A549 (cell line): ENCODE measurements at regions not wholly inside any gene's neighbourhood (a gene's known extent, or its start where the extent isn't known, plus 50 kb on each side); places are given as distances from the start of the nearest gene placed in this dataset.

ENCODE experiments used
- ATAC-seq, 2 experiments: fragments of 200-7000 bp in 1 of 2; fragments of >200 bp in 1 of 2; cut with Nextera tagmentation in 1 of 2; cut with Tn5 transposase in 1 of 2; 3 replicates each; pipeline versions ENCODE4 v1.8.0 to v1.9.1; 2018 to 2020; ENCODE audit warnings: mild to moderate bottlenecking in 1 of 2, moderate library complexity in 1 of 2
- CTCF ChIA-PET: fragments of 300-600 bp; sonication (Branson Sonifier 250); formaldehyde crosslinking; extraction: SDS; loops from one replicate; lab custom pipeline; 2021; ENCODE audit warnings: antibody characterized with exemption, inconsistent platforms; lab: Yijun Ruan, JAX
- POLR2A ChIA-PET: fragments of 350-600 bp; formaldehyde crosslinking; extraction: SDS; loops from one replicate; lab custom pipeline; 2021; ENCODE audit warnings: antibody characterized with exemption, inconsistent platforms; lab: Yijun Ruan, JAX
- DNase-seq, 2 experiments: peaks; one replicate each; pipeline versions ENCODE4 v3.0.0 to v3.0.0-alpha.2; 2011 to 2016; ENCODE audit warnings: low read depth in 1 of 2, low spot score in 1 of 2
- FAIRE-seq: peaks from 2 replicates; lab custom pipeline; 2011; peaks lifted over from hg19 to GRCh38; lab: Jason Lieb, UNC
- H3K27ac ChIP-seq, 2 experiments: fragments of >200 bp; sonication (Bioruptor Twin); formaldehyde crosslinking; 3 replicates each; pipeline ENCODE4 v1.5.1; 2016 to 2017
- H3K4me1 ChIP-seq: fragments of >200 bp; sonication (Bioruptor Twin); formaldehyde crosslinking; 3 replicates; pipeline ENCODE4 v1.6.1; 2016
- H3K4me2 ChIP-seq: fragments of >200 bp; sonication (Bioruptor Twin); formaldehyde crosslinking; 3 replicates; pipeline ENCODE4 v1.6.1; 2016
- H3K4me3 ChIP-seq: fragments of >200 bp; sonication (Bioruptor Twin); formaldehyde crosslinking; 3 replicates; pipeline ENCODE4 v1.5.1; 2016
- H3K9me3 ChIP-seq: fragments of >200 bp; sonication (Bioruptor Twin); formaldehyde crosslinking; 3 replicates; pipeline ENCODE4 v1.6.1; 2016
- CBX8 ChIP-seq: fragments of 200-600 bp; sonication (generic); IDR thresholded peaks from 2 replicates; pipeline ENCODE4 v1.6.1; 2016
- CEBPB ChIP-seq, 2 experiments: fragments of >200 bp in 1 of 2; sonication (Bioruptor Twin) in 1 of 2; formaldehyde crosslinking in 1 of 2; IDR thresholded peaks; 2 replicates each; pipeline ENCODE4 v1.6.1; 2012 to 2016
- EHMT2 ChIP-seq: fragments of 200-600 bp; sonication (generic); IDR thresholded peaks from 2 replicates; pipeline ENCODE4 v1.6.1; 2016; ENCODE audit warnings: antibody characterized with exemption, low read depth, mild to moderate bottlenecking, moderate library complexity
- ESRRA ChIP-seq: fragments of 150-350 bp; IDR thresholded peaks from 2 replicates; pipeline ENCODE4 v1.6.1; 2014; ENCODE audit warnings: mild to moderate bottlenecking, low read length, borderline replicate concordance
- GATA3 ChIP-seq: IDR thresholded peaks from 2 replicates; pipeline ENCODE4 v1.6.1; 2012; ENCODE audit warnings: borderline replicate concordance
- HDAC2 ChIP-seq: fragments of 200-600 bp; sonication (generic); IDR thresholded peaks from 2 replicates; pipeline ENCODE4 v1.6.1; 2016
- HES2 ChIP-seq: fragments of >200 bp; sonication (Bioruptor Twin); formaldehyde crosslinking; IDR thresholded peaks from 2 replicates; pipeline ENCODE4 v1.6.1; 2016
- JUNB ChIP-seq: fragments of >200 bp; sonication (Bioruptor Twin); formaldehyde crosslinking; IDR thresholded peaks from 2 replicates; pipeline ENCODE4 v1.6.1; 2016
- MYC ChIP-seq: IDR thresholded peaks from 2 replicates; pipeline ENCODE4 v1.6.1; 2012; ENCODE audit warnings: mild to moderate bottlenecking, inconsistent platforms, low read length, improper control_type of control experiment, borderline replicate concordance
- NFE2L2 ChIP-seq: fragments of 150-350 bp; conservative IDR thresholded peaks from 2 replicates; pipeline ENCODE4 v1.6.1; 2014; ENCODE audit warnings: low read length
- POLR2A ChIP-seq: IDR thresholded peaks from 2 replicates; pipeline ENCODE4 v1.6.1; 2012; ENCODE audit warnings: mild to moderate bottlenecking, low read length
- RCOR1 ChIP-seq: fragments of 150-350 bp; IDR thresholded peaks from 2 replicates; pipeline ENCODE4 v1.6.1; 2014; ENCODE audit warnings: antibody characterized with exemption, low read length, low read depth
- RFX5 ChIP-seq: fragments of 450-650 bp; IDR thresholded peaks from 2 replicates; pipeline ENCODE4 v1.7.1; 2014; ENCODE audit warnings: antibody characterized with exemption, mild to moderate bottlenecking, moderate library complexity
- RNF2 ChIP-seq: fragments of 200-600 bp; sonication (generic); IDR thresholded peaks from 2 replicates; pipeline ENCODE4 v1.6.1; 2016; ENCODE audit warnings: low read depth, mild to moderate bottlenecking, antibody characterized with exemption, moderate library complexity, borderline replicate concordance
- SMC3 ChIP-seq: fragments of >200 bp; sonication (Bioruptor Twin); formaldehyde crosslinking; IDR thresholded peaks from 3 replicates; pipeline ENCODE4 v1.6.1; 2018; ENCODE audit warnings: inconsistent platforms
- SREBF2 ChIP-seq: fragments of 450-650 bp; IDR thresholded peaks from 2 replicates; pipeline ENCODE4 v1.6.1; 2014; ENCODE audit warnings: mild to moderate bottlenecking, moderate library complexity
- ZSCAN20 ChIP-seq: fragments of 250-450 bp; sonication (Bioruptor Pico); IDR thresholded peaks from 2 replicates; pipeline ENCODE4 v1.8.0; 2022; ENCODE audit warnings: mild to moderate bottlenecking, moderate library complexity
- WGBS: methylation state at CpG from one replicate; pipeline ENCODE4 v1.1.6; 2017; ENCODE audit errors: missing lambda C conversion rate; 5-methylcytosine and 5-hydroxymethylcytosine counted together
- TF ChIP-seq, protein P1 (sequence below): fragments of 200-600 bp; sonication (generic); IDR thresholded peaks from 2 replicates; pipeline ENCODE4 v1.6.1; 2016; ENCODE audit warnings: antibody characterized with exemption, mild to moderate bottlenecking, moderate library complexity
- TF ChIP-seq, protein P2 (sequence below): fragments of 150-350 bp; IDR thresholded peaks from 2 replicates; pipeline ENCODE4 v1.6.1; 2014; ENCODE audit warnings: low read depth, mild to moderate bottlenecking, low read length

GRCh38 chr12:105854071-105854470 lies 284.7 kb downstream of the NUAK1 start (continued):
- TF ChIP-seq, protein P1, sequence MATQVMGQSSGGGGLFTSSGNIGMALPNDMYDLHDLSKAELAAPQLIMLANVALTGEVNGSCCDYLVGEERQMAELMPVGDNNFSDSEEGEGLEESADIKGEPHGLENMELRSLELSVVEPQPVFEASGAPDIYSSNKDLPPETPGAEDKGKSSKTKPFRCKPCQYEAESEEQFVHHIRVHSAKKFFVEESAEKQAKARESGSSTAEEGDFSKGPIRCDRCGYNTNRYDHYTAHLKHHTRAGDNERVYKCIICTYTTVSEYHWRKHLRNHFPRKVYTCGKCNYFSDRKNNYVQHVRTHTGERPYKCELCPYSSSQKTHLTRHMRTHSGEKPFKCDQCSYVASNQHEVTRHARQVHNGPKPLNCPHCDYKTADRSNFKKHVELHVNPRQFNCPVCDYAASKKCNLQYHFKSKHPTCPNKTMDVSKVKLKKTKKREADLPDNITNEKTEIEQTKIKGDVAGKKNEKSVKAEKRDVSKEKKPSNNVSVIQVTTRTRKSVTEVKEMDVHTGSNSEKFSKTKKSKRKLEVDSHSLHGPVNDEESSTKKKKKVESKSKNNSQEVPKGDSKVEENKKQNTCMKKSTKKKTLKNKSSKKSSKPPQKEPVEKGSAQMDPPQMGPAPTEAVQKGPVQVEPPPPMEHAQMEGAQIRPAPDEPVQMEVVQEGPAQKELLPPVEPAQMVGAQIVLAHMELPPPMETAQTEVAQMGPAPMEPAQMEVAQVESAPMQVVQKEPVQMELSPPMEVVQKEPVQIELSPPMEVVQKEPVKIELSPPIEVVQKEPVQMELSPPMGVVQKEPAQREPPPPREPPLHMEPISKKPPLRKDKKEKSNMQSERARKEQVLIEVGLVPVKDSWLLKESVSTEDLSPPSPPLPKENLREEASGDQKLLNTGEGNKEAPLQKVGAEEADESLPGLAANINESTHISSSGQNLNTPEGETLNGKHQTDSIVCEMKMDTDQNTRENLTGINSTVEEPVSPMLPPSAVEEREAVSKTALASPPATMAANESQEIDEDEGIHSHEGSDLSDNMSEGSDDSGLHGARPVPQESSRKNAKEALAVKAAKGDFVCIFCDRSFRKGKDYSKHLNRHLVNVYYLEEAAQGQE, result no peak

DNA sequence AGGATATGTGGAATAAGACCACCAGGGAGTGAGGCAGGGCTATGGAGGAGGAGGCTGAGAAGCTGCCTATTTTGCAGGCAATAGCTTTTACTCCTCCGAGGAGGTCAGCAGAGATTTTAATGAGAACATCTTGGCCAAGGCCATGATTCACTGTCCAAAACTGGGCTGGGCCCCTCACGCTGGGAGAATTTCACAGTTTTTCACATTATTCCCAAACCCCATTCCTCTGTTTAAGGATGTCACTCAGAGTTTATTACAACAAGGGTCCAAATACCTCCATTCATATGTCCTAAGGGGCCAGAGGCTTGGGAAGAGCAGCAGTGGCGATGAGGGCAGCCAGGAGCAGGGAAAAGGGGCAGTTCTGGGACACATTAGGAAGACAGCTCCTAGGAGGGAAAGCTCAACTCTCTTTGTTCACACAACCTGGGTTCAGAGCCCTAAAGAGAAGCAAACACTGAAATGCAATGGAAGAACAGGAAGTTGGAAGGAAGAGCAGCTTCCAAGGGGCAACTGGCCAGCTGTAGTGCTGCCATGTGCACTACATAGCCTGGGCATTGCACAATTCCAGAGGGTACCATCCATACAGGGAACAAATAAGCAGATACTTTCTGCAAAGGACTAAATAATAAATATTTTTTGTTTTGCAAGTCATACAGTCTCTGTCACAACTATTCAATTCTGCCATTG lies 283.2 kb downstream of the NUAK1 start:
- ChIA-PET CTCF (no interaction called here), POLR2A (no interaction called here)
- Histone ChIP-seq H3K9me3 (peaks cover 3% of the 10 kb centered on the region; the same call in 1 of the 3 replicates), H3K4me1 (no peaks in the 10 kb centered on the region), H3K4me3 (no peak overlapping the region), H3K4me2 (no peak overlapping the region), H3K27ac (no peak overlapping the region)
- DNase-seq (no peak), ATAC-seq (no peak), FAIRE-seq (no peak)
- TF ChIP-seq EHMT2, result no peak
- TF ChIP-seq POLR2A, result no peak
- TF ChIP-seq CEBPB (IDR thresholded peaks at IDR 0.05), result 0 out of 4 replicates have a peak, but pooled peaks of 1 of the 2 experiments have one; percentile 9
- 65% methylated on average over 3 of the region's 3 CpGs for WGBS

DNA sequence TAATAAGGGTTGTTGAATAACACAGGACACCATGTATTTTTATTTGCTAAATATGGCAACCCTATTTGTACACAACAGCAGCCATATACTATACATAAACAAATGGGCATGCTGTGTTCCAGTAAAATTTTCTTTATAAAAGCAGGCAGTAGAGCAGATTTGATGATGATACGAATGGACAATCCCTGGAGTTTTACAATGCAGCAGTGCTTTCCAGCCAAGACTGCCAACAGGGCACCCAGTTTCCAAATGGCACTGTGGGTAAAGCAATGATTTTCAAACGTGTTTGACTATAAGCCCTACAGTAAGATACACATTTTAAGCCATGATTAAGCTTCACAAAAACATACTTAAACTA lies 282.7 kb downstream of the NUAK1 start:
- FAIRE-seq, result no peak
- H3K9me3 ChIP-seq, result peaks cover 3% of the 10 kb centered on the region; the same call in 1 of the 3 replicates
- no peak overlapping the region for H3K27ac ChIP-seq
- ATAC-seq, result no peak
- H3K4me2 ChIP-seq, result no peak overlapping the region
- WGBS, result 21% methylated on average over 2 of the region's 2 CpGs
- no peak overlapping the region for H3K4me3 ChIP-seq
- no peak for TF ChIP-seq NFE2L2
- no peak for TF ChIP-seq RNF2
- TF ChIP-seq SREBF2, result no peak
- TF ChIP-seq CBX8, result no peak
- no peak for TF ChIP-seq MYC
- no peak for TF ChIP-seq ESRRA
- TF ChIP-seq, protein P2, sequence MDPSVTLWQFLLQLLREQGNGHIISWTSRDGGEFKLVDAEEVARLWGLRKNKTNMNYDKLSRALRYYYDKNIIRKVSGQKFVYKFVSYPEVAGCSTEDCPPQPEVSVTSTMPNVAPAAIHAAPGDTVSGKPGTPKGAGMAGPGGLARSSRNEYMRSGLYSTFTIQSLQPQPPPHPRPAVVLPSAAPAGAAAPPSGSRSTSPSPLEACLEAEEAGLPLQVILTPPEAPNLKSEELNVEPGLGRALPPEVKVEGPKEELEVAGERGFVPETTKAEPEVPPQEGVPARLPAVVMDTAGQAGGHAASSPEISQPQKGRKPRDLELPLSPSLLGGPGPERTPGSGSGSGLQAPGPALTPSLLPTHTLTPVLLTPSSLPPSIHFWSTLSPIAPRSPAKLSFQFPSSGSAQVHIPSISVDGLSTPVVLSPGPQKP, result no peak
- no peak for TF ChIP-seq RCOR1
- TF ChIP-seq GATA3, result no peak
- no peak for TF ChIP-seq SMC3
- POLR2A ChIA-PET, result no interaction called here
- H3K4me1 ChIP-seq, result no peaks in the 10 kb centered on the region
- DNase-seq, result no peak
- CTCF ChIA-PET, result no interaction called here

DNA sequence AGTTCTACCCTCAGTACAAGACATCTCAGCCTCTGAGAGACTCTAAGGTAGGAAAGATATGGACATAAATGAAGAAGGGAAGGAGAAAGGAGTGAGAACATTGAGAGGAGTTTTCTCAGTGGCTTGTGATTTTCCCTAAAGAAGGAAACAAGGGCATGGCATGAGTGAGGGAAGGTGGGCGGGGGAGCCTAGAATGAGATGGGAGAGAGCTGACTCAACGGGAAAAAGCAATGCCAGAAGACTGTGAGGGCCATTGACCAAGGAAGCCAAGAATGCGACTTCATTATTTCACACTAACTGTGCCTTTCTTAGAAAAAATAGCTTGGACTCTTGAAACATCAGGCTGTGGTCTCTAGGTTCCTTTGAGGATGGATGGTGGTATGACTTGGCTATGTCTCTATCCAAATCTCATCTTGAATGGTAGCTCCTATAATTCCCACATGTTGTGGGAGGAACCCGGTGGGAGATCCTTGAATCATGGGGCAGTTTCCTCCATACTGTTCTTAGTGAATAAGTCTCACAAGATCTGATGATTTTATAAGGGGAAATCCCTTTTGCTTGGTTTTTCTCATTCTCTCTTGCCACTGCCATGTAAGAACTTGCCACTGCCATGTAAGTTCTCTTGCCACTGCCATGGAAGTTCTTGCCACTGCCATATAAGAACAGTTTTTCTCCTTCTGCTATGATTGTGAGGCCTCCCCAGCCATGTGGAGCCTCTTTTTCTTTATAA lies 279.6 kb downstream of the NUAK1 start:
- Histone ChIP-seq H3K4me2 (no peak overlapping the region), H3K9me3 (peaks cover 3% of the 10 kb centered on the region; the same call in 1 of the 3 replicates)
- ATAC-seq (no peak), FAIRE-seq (no peak)
- WGBS, result 57% methylated on average over 4 of the region's 4 CpGs
- POLR2A ChIA-PET, result no interaction called here
- TF ChIP-seq HDAC2, result no peak
- no peak for TF ChIP-seq POLR2A
- TF ChIP-seq EHMT2, result no peak
- TF ChIP-seq RFX5, result no peak
- no peak for TF ChIP-seq SREBF2
- TF ChIP-seq HES2, result no peak
- TF ChIP-seq JUNB, result no peak
- no peak for TF ChIP-seq ZSCAN20 (CRISPR knock-in tag)
- TF ChIP-seq, all 56 proteins: peak for 0
- DNase-seq, result no peak
- CTCF ChIA-PET, result interaction anchor here (0.5 to 1.4 kb wide), 3 partner anchors 12 to 58 kb away, joined by 3 to 4 read pairs (median 3); no protein-coding TSS in a partner anchor
- Histone ChIP-seq H3K27ac (no peak overlapping the region), H3K4me3 (no peak overlapping the region), H3K4me1 (no peaks in the 10 kb centered on the region)
